SJSA1 (cell line): ENCODE measurements at regions not wholly inside any gene's neighbourhood (a gene's known extent, or its start where the extent isn't known, plus 50 kb on each side); places are given as distances from the start of the nearest gene placed in this dataset.

Experiments used
- DNase-seq, 2 experiments: peaks; one replicate each; pipeline ENCODE4 v3.0.0-alpha.2; 2015 to 2020; ENCODE audit warnings: low spot score in 2 of 2, low read depth in 1 of 2
- H3K27ac ChIP-seq: fragments of 250-450 bp; sonication (Bioruptor Pico); 2 replicates; pipeline ENCODE4 v1.5.1; 2020; ENCODE audit warnings: mild to moderate bottlenecking, moderate library complexity
- H3K27me3 ChIP-seq: fragments of 250-450 bp; sonication (Bioruptor Pico); replicated peaks from 2 replicates; pipeline ENCODE4 v1.5.1; 2020; ENCODE audit warnings: mild to moderate bottlenecking, moderate library complexity
- H3K36me3 ChIP-seq: fragments of 250-450 bp; sonication (Bioruptor Pico); 2 replicates; pipeline ENCODE4 v1.5.1; 2020; ENCODE audit warnings: mild to moderate bottlenecking
- H3K4me1 ChIP-seq: fragments of 250-450 bp; sonication (Bioruptor Pico); replicated peaks from 2 replicates; pipeline ENCODE4 v1.6.1; 2021; ENCODE audit warnings: mild to moderate bottlenecking
- H3K4me3 ChIP-seq: fragments of 250-450 bp; sonication (Bioruptor Pico); 2 replicates; pipeline ENCODE4 v1.5.1; 2020; ENCODE audit warnings: mild to moderate bottlenecking
- H3K9me3 ChIP-seq: fragments of 250-450 bp; sonication (Bioruptor Pico); replicated peaks from 2 replicates; pipeline ENCODE4 v1.5.1; 2020; ENCODE audit warnings: mild to moderate bottlenecking

DNA sequence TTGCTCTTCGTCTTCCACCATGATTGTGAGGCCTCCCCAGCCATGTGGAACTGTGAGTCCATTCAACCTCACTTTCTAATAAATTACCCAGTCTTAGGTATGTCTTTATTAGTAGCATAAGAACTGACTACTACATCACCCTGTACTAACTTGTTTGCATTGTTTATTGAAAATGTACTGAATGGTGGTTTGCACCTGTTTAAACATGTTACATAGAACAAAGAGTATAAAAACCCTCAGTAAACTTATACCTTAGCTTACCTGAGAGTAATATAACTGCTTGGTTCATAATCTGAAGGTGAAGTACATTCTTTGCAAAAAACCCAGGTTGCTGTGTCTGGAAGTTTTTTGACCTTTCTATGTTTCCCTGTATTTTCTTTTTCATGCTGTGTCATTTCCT lies 777.8 kb downstream of the TBC1D32 start:
- Histone ChIP-seq H3K9me3 (peaks cover 1% of the 10 kb centered on the region; the same call in 1 of the 2 replicates), H3K4me3 (no peak overlapping the region), H3K27ac (no peak overlapping the region), H3K27me3 (no peaks in the 10 kb centered on the region), H3K36me3 (no peaks in the 10 kb centered on the region), H3K4me1 (no peaks in the 10 kb centered on the region)
- no peak for DNase-seq

- Histone ChIP-seq H3K27me3 (no peaks in the 10 kb centered on the region), H3K4me1 (no peaks in the 10 kb centered on the region), H3K9me3 (no peaks in the 10 kb centered on the region; the same call in none of the 2 replicates), H3K4me3 (no peak overlapping the region), H3K36me3 (no peaks in the 10 kb centered on the region), H3K27ac (no peak overlapping the region)
- DNase-seq, result no peak
Measured at GRCh38 chr6:120553353-120553752, 780.9 kb downstream of the TBC1D32 start.

DNA sequence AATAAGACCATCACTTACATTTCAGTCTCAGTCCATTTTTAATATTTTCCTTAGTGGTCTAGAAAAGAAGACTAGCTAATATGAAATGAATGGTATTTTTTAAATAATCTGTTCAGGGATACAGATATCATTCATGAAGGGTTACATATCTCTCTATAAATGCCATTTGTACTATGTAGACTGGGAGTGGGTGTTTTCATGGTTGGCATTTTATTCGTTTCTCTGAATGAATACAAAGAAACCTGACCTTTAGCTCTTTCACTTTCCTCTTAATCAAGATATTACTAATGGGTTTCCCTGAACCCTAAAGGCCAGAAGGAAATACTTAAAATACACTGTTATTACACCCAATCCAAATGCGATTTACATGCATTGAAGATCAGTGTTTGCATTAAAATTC lies 788.9 kb downstream of the TBC1D32 start:
- H3K36me3 ChIP-seq, result no peaks in the 10 kb centered on the region
- no peak overlapping the region for H3K27ac ChIP-seq
- H3K9me3 ChIP-seq, result peaks cover 2% of the 10 kb centered on the region
- no peak overlapping the region for H3K4me3 ChIP-seq
- DNase-seq, result no peak
- H3K4me1 ChIP-seq, result no peaks in the 10 kb centered on the region
- no peaks in the 10 kb centered on the region for H3K27me3 ChIP-seq

DNA sequence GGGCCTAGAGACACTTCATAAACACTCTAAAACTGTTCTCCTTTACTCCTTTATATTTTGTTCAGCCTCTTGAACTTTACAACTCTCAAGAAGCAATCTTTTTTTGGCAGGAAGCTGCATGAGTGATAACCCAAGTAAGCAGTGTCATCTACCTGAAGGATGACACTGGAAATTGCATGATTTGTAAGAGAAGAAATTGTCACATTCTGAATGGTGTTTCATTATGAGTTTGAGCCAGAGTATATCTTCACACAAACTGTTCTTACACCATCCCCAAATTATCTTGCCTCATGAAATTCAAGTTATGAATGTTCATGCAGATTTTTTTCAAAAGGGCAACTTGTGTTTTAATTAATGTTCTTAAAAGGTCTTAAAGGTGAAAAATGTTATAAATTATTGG lies 799.3 kb downstream of the TBC1D32 start:
- H3K4me1 ChIP-seq, result no peaks in the 10 kb centered on the region
- DNase-seq, result no peak
- no peak overlapping the region for H3K27ac ChIP-seq
- no peak overlapping the region for H3K4me3 ChIP-seq
- no peaks in the 10 kb centered on the region for H3K36me3 ChIP-seq
- no peaks in the 10 kb centered on the region; the same call in 1 of the 2 replicates for H3K9me3 ChIP-seq
- H3K27me3 ChIP-seq, result no peaks in the 10 kb centered on the region

DNA sequence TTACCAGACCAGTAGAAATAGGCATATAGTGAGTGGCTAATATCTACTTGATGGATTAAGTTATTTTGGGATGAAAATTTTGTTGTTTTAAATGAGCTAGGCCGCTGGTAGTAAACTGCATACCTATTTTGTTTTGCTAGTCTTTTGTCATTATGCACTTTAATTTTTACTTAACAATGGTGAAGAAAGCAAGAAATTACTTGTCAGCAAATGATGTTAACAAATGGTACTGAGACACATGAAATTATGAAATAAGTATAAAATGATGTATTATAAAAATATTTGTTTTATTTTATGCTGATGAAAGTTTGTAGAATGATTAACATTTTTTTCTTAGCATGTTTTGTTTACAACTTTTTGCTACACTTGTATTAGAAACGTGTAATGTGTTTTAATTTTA lies 807.7 kb downstream of the TBC1D32 start:
- Histone ChIP-seq H3K9me3 (no peaks in the 10 kb centered on the region; the same call in 1 of the 2 replicates), H3K4me1 (no peaks in the 10 kb centered on the region), H3K27ac (no peak overlapping the region), H3K36me3 (no peaks in the 10 kb centered on the region), H3K4me3 (no peak overlapping the region), H3K27me3 (no peaks in the 10 kb centered on the region)
- no peak for DNase-seq

DNA sequence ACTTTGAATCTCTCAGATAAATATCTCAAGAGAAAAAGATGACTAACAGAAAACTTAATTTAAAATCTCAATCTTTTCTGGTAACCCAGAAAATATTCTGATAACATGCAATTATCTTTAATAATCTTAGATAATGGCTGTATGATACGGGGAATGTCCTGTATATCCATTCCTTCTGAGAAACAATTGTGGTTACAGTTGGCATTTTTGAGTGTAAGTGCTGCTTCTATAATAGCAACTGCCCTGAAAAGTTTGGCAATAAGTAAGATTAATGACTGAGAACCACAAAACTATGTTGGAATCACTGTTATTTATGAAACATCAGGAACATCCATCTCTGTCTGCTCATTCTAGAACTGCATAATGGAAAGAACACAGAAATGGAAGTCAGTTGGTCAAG lies 819.7 kb downstream of the TBC1D32 start:
- Histone ChIP-seq H3K36me3 (no peaks in the 10 kb centered on the region), H3K27ac (no peak overlapping the region), H3K4me3 (no peak overlapping the region), H3K27me3 (no peaks in the 10 kb centered on the region), H3K9me3 (peaks cover 4% of the 10 kb centered on the region; the same call in 1 of the 2 replicates), H3K4me1 (no peaks in the 10 kb centered on the region)
- no peak for DNase-seq

- Histone ChIP-seq H3K9me3 (0 out of 2 replicates have a peak, but pooled peaks cover 2% of the 10 kb centered on the region), H3K4me1 (no peaks in the 10 kb centered on the region), H3K4me3 (no peak overlapping the region), H3K27me3 (no peaks in the 10 kb centered on the region), H3K36me3 (no peaks in the 10 kb centered on the region), H3K27ac (no peak overlapping the region)
- no peak for DNase-seq
Measured at GRCh38 chr6:120511712-120512111, 822.6 kb downstream of the TBC1D32 start.

DNA sequence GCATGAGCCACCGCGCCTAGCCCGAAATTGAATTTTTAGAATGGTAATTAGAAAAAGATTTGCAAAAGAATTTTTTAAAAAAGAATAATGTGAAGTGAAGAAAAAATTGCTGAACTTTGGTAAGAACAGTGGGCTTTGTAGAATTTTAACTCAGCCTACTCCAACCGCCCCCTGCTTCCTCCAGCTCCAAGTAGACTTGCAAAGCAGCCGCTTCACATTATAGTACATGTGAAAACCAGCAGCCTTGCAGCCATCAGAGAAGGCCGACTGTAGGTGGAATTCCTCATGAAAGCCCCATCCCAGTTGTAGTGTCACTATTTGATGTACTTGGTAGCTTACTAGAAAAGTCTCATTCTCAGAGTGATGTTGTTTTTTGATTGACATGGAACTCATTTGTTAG lies 835.6 kb downstream of the TBC1D32 start:
- Histone ChIP-seq H3K27me3 (no peaks in the 10 kb centered on the region), H3K4me3 (no peak overlapping the region), H3K9me3 (0 out of 2 replicates have a peak, but pooled peaks cover 2% of the 10 kb centered on the region), H3K4me1 (no peaks in the 10 kb centered on the region), H3K27ac (no peak overlapping the region), H3K36me3 (no peaks in the 10 kb centered on the region)
- no peak for DNase-seq

GRCh38 chr6:120496661-120497060 lies 837.6 kb downstream of the TBC1D32 start:
- Histone ChIP-seq H3K27me3 (no peaks in the 10 kb centered on the region), H3K4me1 (no peaks in the 10 kb centered on the region), H3K9me3 (0 out of 2 replicates have a peak, but pooled peaks cover 2% of the 10 kb centered on the region), H3K36me3 (no peaks in the 10 kb centered on the region), H3K4me3 (no peak overlapping the region), H3K27ac (no peak overlapping the region)
- no peak for DNase-seq

DNA sequence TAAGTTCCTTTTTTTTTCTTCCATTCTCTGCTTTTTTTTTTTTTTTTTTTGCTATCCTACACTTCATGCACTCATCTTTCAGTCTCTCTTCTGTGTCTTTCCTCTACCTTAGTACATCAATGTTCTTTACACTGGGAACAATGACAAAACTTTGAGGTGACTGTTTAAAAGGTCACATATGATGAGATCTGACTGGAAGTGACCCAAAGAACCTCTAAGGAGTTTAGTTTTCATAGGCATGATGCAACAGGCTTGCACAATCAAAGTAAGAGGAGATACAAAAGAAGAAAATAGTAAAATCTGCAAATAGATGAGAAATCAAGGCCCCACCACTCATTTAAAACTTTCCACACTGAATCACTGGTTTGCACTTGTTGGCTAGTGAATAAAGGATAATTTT lies 840.8 kb downstream of the TBC1D32 start:
- H3K9me3 ChIP-seq, result 0 out of 2 replicates have a peak, but pooled peaks cover 2% of the 10 kb centered on the region
- no peak overlapping the region for H3K27ac ChIP-seq
- DNase-seq, result no peak
- no peaks in the 10 kb centered on the region for H3K4me1 ChIP-seq
- no peaks in the 10 kb centered on the region for H3K27me3 ChIP-seq
- H3K36me3 ChIP-seq, result no peaks in the 10 kb centered on the region
- no peak overlapping the region for H3K4me3 ChIP-seq

DNA sequence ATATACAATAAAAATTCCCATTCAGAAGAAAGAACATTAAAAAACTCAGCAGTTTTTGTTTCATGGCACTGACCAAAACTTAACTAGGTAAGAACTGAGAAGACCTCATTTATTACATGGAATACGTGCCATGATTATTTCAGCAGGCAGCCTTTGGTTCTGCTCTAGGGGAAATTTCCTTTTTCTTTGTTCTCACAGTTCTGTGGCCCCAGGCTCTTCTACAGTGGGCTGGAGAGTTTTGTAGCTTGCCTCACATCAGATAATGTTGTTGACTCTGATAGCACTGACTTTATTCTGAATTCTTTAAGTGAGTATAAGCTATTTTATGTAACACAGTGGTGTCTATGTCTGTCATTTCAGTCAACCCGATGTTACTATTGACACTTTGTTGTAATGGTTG lies 844.3 kb downstream of the TBC1D32 start:
- Histone ChIP-seq H3K27ac (no peak overlapping the region), H3K4me3 (no peak overlapping the region), H3K27me3 (no peaks in the 10 kb centered on the region), H3K9me3 (no peaks in the 10 kb centered on the region), H3K36me3 (no peaks in the 10 kb centered on the region), H3K4me1 (no peaks in the 10 kb centered on the region)
- no peak for DNase-seq

- H3K36me3 ChIP-seq, result no peaks in the 10 kb centered on the region
Measured at GRCh38 chr6:120484146-120484545, 850.1 kb downstream of the TBC1D32 start.

GRCh38 chr6:120478650-120479049 lies 855.6 kb downstream of the TBC1D32 start:
- Histone ChIP-seq H3K27ac (no peak overlapping the region), H3K9me3 (no peaks in the 10 kb centered on the region), H3K4me1 (no peaks in the 10 kb centered on the region), H3K27me3 (no peaks in the 10 kb centered on the region), H3K36me3 (no peaks in the 10 kb centered on the region), H3K4me3 (no peak overlapping the region)
- DNase-seq, result no peak

More at GRCh38 chr6:120484146-120484545, 850.1 kb downstream of the TBC1D32 start:
- no peak for DNase-seq
- Histone ChIP-seq H3K4me1 (no peaks in the 10 kb centered on the region), H3K4me3 (no peak overlapping the region), H3K27ac (no peak overlapping the region), H3K27me3 (no peaks in the 10 kb centered on the region), H3K9me3 (no peaks in the 10 kb centered on the region)

- H3K4me3 ChIP-seq, result no peak overlapping the region
- no peak overlapping the region for H3K27ac ChIP-seq
- no peaks in the 10 kb centered on the region for H3K27me3 ChIP-seq
- H3K4me1 ChIP-seq, result no peaks in the 10 kb centered on the region
- 0 out of 2 replicates have a peak, but pooled peaks cover 2% of the 10 kb centered on the region for H3K9me3 ChIP-seq
- no peak for DNase-seq
- H3K36me3 ChIP-seq, result no peaks in the 10 kb centered on the region
Measured at GRCh38 chr6:120473804-120474203, 860.5 kb downstream of the TBC1D32 start.

DNA sequence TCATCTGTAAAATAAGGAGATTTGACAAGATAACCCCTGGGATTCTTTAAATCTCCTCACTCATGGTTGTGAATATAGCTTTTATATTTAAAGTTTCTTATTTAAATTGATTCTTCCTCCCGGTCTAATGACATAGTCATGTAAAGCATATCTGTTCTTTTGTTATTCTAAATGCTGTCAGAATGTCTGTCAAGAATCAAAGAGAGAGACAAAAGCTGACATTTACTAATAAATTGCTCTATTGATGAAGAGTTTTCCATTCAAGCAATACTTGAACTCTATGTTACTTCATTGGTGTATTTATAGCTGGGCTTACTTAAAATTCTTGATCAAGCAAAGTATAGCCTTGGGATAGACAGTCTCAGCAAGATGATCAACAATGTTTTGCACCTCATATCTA lies 865.8 kb downstream of the TBC1D32 start:
- H3K36me3 ChIP-seq, result no peaks in the 10 kb centered on the region
- H3K27me3 ChIP-seq, result no peaks in the 10 kb centered on the region
- no peak for DNase-seq
- H3K4me3 ChIP-seq, result no peak overlapping the region
- H3K9me3 ChIP-seq, result 0 out of 2 replicates have a peak, but pooled peaks cover 2% of the 10 kb centered on the region
- no peaks in the 10 kb centered on the region for H3K4me1 ChIP-seq
- H3K27ac ChIP-seq, result no peak overlapping the region
